MCF 10A (cell line): ENCODE measurements at regions not wholly inside any gene's neighbourhood (a gene's known extent, or its start where the extent isn't known, plus 50 kb on each side); places are given as distances from the start of the nearest gene placed in this dataset.
A peak's percentile ranks its signal among the peaks of the same experiment; 100 is the strongest.

Source experiments
- BruUV-seq: library from RNA; stranded (reverse); fragments of 400-500 nt; replicated peaks from 2 replicates; lab custom pipeline; 2021; lab: Mats Ljungman, UMichigan
- CTCF ChIA-PET: fragments of 300-600 bp; sonication (Branson Sonifier 250); formaldehyde crosslinking; extraction: SDS; loops from one replicate; lab custom pipeline; 2021; ENCODE audit warnings: antibody characterized with exemption, inconsistent platforms; lab: Yijun Ruan, JAX
- POLR2A ChIA-PET: fragments of 300-600, 350-650 bp; sonication (Branson Sonifier 250); formaldehyde crosslinking; extraction: SDS; loops from one replicate; lab custom pipeline; 2020; ENCODE audit warnings: antibody characterized with exemption, inconsistent platforms; lab: Yijun Ruan, JAX
- DNase-seq: peaks from one replicate; pipeline ENCODE4 v3.0.0-alpha.2; 2018; ENCODE audit not compliant: unreplicated experiment
- H3K27ac Mint-ChIP-seq: one replicate; pipeline ENCODE4 v1.8.0; 2022; ENCODE audit warnings: mild to moderate bottlenecking, low read depth, mixed read lengths; ENCODE audit not compliant: unreplicated experiment
- H3K27me3 Mint-ChIP-seq: one replicate; pipeline ENCODE4 v1.8.0; 2022; ENCODE audit warnings: mixed read lengths; ENCODE audit not compliant: insufficient read depth, unreplicated experiment
- H3K36me3 Mint-ChIP-seq: one replicate; pipeline ENCODE4 v1.8.0; 2022; ENCODE audit warnings: mild to moderate bottlenecking, moderate library complexity, mixed read lengths; ENCODE audit not compliant: insufficient read depth, unreplicated experiment
- H3K4me1 Mint-ChIP-seq: one replicate; pipeline ENCODE4 v1.8.0; 2022; ENCODE audit warnings: mixed read lengths; ENCODE audit not compliant: insufficient read depth, unreplicated experiment
- H3K4me3 Mint-ChIP-seq: one replicate; pipeline ENCODE4 v1.8.0; 2022; ENCODE audit warnings: mild to moderate bottlenecking, moderate library complexity, mixed read lengths; ENCODE audit not compliant: unreplicated experiment
- H3K9me3 Mint-ChIP-seq: one replicate; pipeline ENCODE4 v1.8.0; 2022; ENCODE audit warnings: mixed read lengths; ENCODE audit not compliant: unreplicated experiment
- CTCF ChIP-seq: fragments of 200-600 bp; IDR thresholded peaks from one replicate; pipeline ENCODE4 v1.8.0; 2022; ENCODE audit warnings: antibody characterized with exemption, mild to moderate bottlenecking; ENCODE audit not compliant: unreplicated experiment
- intact Hi-C: fragments of 100-400 bp; cut with micrococcal nuclease; formaldehyde crosslinking; loops from 2 replicates; pipeline ENCODE4 v1.14.1; 2022

- Mint-ChIP-seq H3K27ac (no peak overlapping the region), H3K27me3 (no peaks in the 10 kb centered on the region), H3K4me3 (no peak overlapping the region), H3K4me1 (peaks cover 4% of the 10 kb centered on the region), H3K36me3 (no peaks in the 10 kb centered on the region), H3K9me3 (peaks cover 14% of the 10 kb centered on the region)
- BruUV-seq, result no TSS peak
- no peak for DNase-seq
- intact Hi-C loops, result no loop called here
- CTCF ChIA-PET, result interaction anchor here (0.7 to 1.4 kb wide), 5 partner anchors 12 to 338 kb away, joined by 3 to 7 read pairs (median 4); no protein-coding TSS in a partner anchor
- POLR2A ChIA-PET, result interaction anchor here (0.6 to 1.2 kb wide), 2 partner anchors 26 to 786 kb away, joined by 3 to 4 read pairs; partner anchors contain the start of gene SLC18B1
- TF ChIP-seq CTCF, result no peak
These were observed 304.9 kb upstream of the TCF21 start for GRCh38 chr6:133583907-133584427.

GRCh38 chr6:133584823-133585222 is 304.1 kb upstream of the TCF21 start:
- POLR2A ChIA-PET, result interaction anchor here (0.8 to 1.2 kb wide), 2 partner anchors 15 to 25 kb away, joined by 4 read pairs; no protein-coding TSS in a partner anchor
- H3K4me3 Mint-ChIP-seq, result no peak overlapping the region
- CTCF ChIA-PET, result interaction anchor here (0.8 to 3.7 kb wide), 3 partner anchors 16 to 406 kb away, joined by 3 to 24 read pairs (median 4); no protein-coding TSS in a partner anchor
- BruUV-seq, result no TSS peak
- TF ChIP-seq CTCF, result no peak
- intact Hi-C loops, result no loop called here
- peaks cover 6% of the 10 kb centered on the region for H3K4me1 Mint-ChIP-seq
- H3K36me3 Mint-ChIP-seq, result no peaks in the 10 kb centered on the region
- no peak overlapping the region for H3K27ac Mint-ChIP-seq
- H3K9me3 Mint-ChIP-seq, result peaks cover 14% of the 10 kb centered on the region
- H3K27me3 Mint-ChIP-seq, result no peaks in the 10 kb centered on the region
- no peak for DNase-seq

GRCh38 chr6:133585978-133586377 is 302.9 kb upstream of the TCF21 start:
- POLR2A ChIA-PET, result interaction anchor here (0.7 kb wide), 1 partner anchor 313 kb away, joined by 3 read pairs; no protein-coding TSS in a partner anchor
- intact Hi-C loops, result no loop called here
- DNase-seq, result no peak
- no TSS peak for BruUV-seq
- H3K27ac Mint-ChIP-seq, result peak overlapping the region; percentile 67
- H3K9me3 Mint-ChIP-seq, result peaks cover 10% of the 10 kb centered on the region
- H3K27me3 Mint-ChIP-seq, result no peaks in the 10 kb centered on the region
- H3K4me1 Mint-ChIP-seq, result peaks cover 17% of the 10 kb centered on the region
- CTCF ChIA-PET, result interaction anchor here (0.6 to 3.7 kb wide), 7 partner anchors 17 to 1838 kb away, joined by 3 to 24 read pairs (median 4); no protein-coding TSS in a partner anchor
- no peaks in the 10 kb centered on the region for H3K36me3 Mint-ChIP-seq
- no peak overlapping the region for H3K4me3 Mint-ChIP-seq
- no peak for TF ChIP-seq CTCF

- BruUV-seq, result no TSS peak
- DNase-seq, result no peak
- H3K9me3 Mint-ChIP-seq, result no peaks in the 10 kb centered on the region
- H3K27me3 Mint-ChIP-seq, result no peaks in the 10 kb centered on the region
- ChIA-PET POLR2A (interaction anchor here (0.6 kb wide), 1 partner anchor 365 kb away, joined by 3 read pairs; the partner anchor contains the start of gene TBPL1), CTCF (interaction anchor here (0.7 to 4.4 kb wide), 4 partner anchors 19 to 474 kb away, joined by 3 to 32 read pairs (median 14); no protein-coding TSS in a partner anchor)
- no peaks in the 10 kb centered on the region for H3K36me3 Mint-ChIP-seq
- H3K4me3 Mint-ChIP-seq, result no peak overlapping the region
- no peak for TF ChIP-seq CTCF
- peaks cover 26% of the 10 kb centered on the region for H3K4me1 Mint-ChIP-seq
- H3K27ac Mint-ChIP-seq, result no peak overlapping the region
- intact Hi-C loops, result no loop called here
These were observed 301.3 kb upstream of the TCF21 start for GRCh38 chr6:133587546-133588160.
